Progenitor cell of endocrine pancreas (in vitro differentiated cells): ENCODE measurements at regions not wholly inside any gene's neighbourhood (a gene's known extent, or its start where the extent isn't known, plus 50 kb on each side); places are given as distances from the start of the nearest gene placed in this dataset.

Experiments used
- DNase-seq: peaks from one replicate; pipeline ENCODE4 v3.0.0; 2021; ENCODE audit warnings: low spot score; ENCODE audit not compliant: unreplicated experiment
- H3K27ac Mint-ChIP-seq: 2 replicates; pipeline ENCODE4 v1.8.0; 2021; ENCODE audit warnings: mild to moderate bottlenecking, moderate library complexity, mixed read lengths
- H3K27me3 Mint-ChIP-seq: 2 replicates; pipeline ENCODE4 v1.8.0; 2021; ENCODE audit warnings: mixed read lengths
- H3K36me3 Mint-ChIP-seq: 2 replicates; pipeline ENCODE4 v1.8.0; 2022; ENCODE audit warnings: mixed read lengths; ENCODE audit not compliant: insufficient read depth
- H3K4me1 Mint-ChIP-seq: 2 replicates; pipeline ENCODE4 v1.8.0; 2021; ENCODE audit warnings: low read depth, mixed read lengths
- H3K4me3 Mint-ChIP-seq: 2 replicates; pipeline ENCODE4 v1.8.0; 2021; ENCODE audit warnings: low read depth, mild to moderate bottlenecking, moderate library complexity, mixed read lengths
- H3K9me3 Mint-ChIP-seq: 2 replicates; pipeline ENCODE4 v1.8.0; 2021; ENCODE audit warnings: low read depth, mixed read lengths
- CTCF ChIP-seq: fragments of 200-600 bp; sonication (generic); IDR thresholded peaks from one replicate; pipeline ENCODE4 v1.5.0; 2021; ENCODE audit warnings: antibody characterized with exemption, mild to moderate bottlenecking; ENCODE audit not compliant: unreplicated experiment

- peaks cover 6% of the 10 kb centered on the region for H3K4me1 Mint-ChIP-seq
- H3K27ac Mint-ChIP-seq = no peak overlapping the region
- no peaks in the 10 kb centered on the region for H3K36me3 Mint-ChIP-seq
- no peak for DNase-seq
- no peaks in the 10 kb centered on the region for H3K9me3 Mint-ChIP-seq
- TF ChIP-seq CTCF = no peak
- H3K4me3 Mint-ChIP-seq = no peak overlapping the region
- no peaks in the 10 kb centered on the region for H3K27me3 Mint-ChIP-seq
These were observed 79.1 kb downstream of the ZNF365 start for GRCh38 chr10:62453274-62453673.

DNA sequence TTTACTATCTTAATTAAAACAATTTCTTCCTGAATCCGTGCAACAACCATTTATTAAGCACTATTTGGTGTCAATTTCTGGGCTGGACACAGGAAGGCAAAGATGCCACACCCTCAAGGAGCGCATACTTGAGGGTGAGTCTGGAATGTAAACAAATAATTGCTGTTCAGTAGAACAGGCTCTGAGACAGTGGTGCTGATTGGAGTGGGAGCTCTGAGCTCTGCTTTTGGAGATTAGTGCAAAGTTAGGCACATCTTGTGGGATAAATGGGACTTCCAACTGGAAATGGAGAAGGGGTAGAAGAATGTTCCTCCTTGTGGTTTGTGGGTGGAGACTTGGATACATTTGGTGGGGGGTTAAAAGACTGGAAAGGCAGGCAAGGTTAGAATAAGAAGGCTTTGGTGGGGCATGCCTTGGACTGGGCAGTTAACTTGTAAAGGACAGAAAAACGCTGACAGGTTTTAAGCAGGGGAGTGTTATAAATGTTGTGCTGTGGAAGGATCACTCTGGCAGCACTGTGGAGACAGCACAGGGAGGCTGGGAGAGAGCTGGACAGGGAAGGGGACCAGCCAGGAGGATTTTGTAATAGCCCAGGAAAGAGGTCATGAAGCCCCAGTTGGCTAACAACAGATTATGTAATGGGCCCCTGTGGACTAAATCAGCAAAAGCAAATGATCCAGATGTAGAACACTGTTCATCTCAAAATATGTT, 80.7 kb downstream of the ZNF365 start:
- H3K4me3 Mint-ChIP-seq = no peak overlapping the region
- no peak for DNase-seq
- H3K36me3 Mint-ChIP-seq = no peaks in the 10 kb centered on the region
- no peak for TF ChIP-seq CTCF
- no peaks in the 10 kb centered on the region for H3K27me3 Mint-ChIP-seq
- no peaks in the 10 kb centered on the region for H3K9me3 Mint-ChIP-seq
- peaks cover 6% of the 10 kb centered on the region for H3K4me1 Mint-ChIP-seq
- no peak overlapping the region for H3K27ac Mint-ChIP-seq

DNA sequence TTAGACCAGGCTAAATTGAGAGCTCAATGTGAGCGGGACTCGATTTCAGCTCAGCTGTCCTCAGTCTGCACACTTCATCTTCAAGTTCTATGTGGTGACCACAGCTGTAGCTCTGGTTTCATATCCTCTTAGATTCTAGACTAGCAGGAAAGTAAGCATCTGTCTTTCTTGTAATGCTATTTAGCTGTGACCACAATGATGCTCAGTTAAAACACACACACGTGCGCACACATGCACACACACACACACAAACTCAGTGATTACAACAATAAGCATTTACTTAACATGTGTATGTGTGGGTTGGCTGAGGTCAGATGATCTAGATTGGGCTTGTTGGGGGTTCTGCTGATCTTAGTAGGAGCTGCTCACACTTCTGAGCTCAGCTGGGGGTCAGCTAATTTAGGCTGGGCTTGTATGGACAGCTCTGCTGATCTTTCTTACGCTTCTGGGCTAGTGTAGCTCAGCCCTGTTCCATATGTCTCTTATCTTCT, 82.5 kb downstream of the ZNF365 start:
- Mint-ChIP-seq H3K4me1 (peaks cover 6% of the 10 kb centered on the region), H3K27ac (no peak overlapping the region), H3K9me3 (no peaks in the 10 kb centered on the region), H3K36me3 (no peaks in the 10 kb centered on the region), H3K27me3 (no peaks in the 10 kb centered on the region), H3K4me3 (no peak overlapping the region)
- TF ChIP-seq CTCF = no peak
- DNase-seq = no peak

GRCh38 chr10:62457196-62457595, 83.0 kb downstream of the ZNF365 start:
- DNase-seq = no peak
- no peak for TF ChIP-seq CTCF
- no peaks in the 10 kb centered on the region for H3K36me3 Mint-ChIP-seq
- H3K27ac Mint-ChIP-seq = no peak overlapping the region
- H3K9me3 Mint-ChIP-seq = no peaks in the 10 kb centered on the region
- no peaks in the 10 kb centered on the region for H3K27me3 Mint-ChIP-seq
- no peak overlapping the region for H3K4me3 Mint-ChIP-seq
- H3K4me1 Mint-ChIP-seq = peaks cover 6% of the 10 kb centered on the region

- TF ChIP-seq CTCF = no peak
- H3K27ac Mint-ChIP-seq = no peak overlapping the region
- H3K36me3 Mint-ChIP-seq = no peaks in the 10 kb centered on the region
- no peak for DNase-seq
- peaks cover 6% of the 10 kb centered on the region for H3K4me1 Mint-ChIP-seq
- no peak overlapping the region for H3K4me3 Mint-ChIP-seq
- H3K27me3 Mint-ChIP-seq = no peaks in the 10 kb centered on the region
- no peaks in the 10 kb centered on the region for H3K9me3 Mint-ChIP-seq
These were observed 83.4 kb downstream of the ZNF365 start for GRCh38 chr10:62457598-62457997.
